ENCODE measurements at regions not wholly inside any gene's neighbourhood (a gene's known extent, or its start where the extent isn't known, plus 50 kb on each side); places are given as distances from the start of the nearest gene placed in this dataset.

DNA sequence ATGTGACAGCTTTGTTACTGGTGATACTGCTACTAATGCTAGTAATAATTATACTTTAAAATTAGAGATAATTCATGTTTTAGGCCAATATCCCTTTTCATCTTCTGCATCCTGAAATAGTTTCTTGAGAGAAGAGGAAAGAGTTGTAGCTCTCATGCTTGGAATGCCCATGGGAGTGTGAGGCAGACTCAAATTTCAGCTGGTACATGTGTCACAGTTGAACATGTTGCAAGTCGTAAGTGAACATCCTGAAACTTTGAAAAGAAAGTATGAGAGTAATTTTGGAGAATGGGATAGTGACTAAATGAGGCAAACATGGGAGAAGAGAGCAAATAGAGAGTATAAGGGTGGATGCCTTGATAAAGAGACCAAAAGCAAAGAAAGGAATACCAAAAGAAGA lies 168.0 kb downstream of the TMTC3 start:
- Histone ChIP-seq H3K4me3 (ENCODE audit: low read depth in 1 of 3, low read length in 3 of 3) (no peak overlapping the region), H3K9ac (ENCODE audit: low read depth in 1 of 2, low read length in 2 of 2) (no peak overlapping the region), H3K36me3 (ENCODE audit: control insufficient read depth in 4 of 4, insufficient read depth in 3 of 4, low read depth in 1 of 4, low read length in 3 of 4) (no peaks in the 10 kb centered on the region), H3K27ac (ENCODE audit: low read depth in 1 of 2, low read length in 2 of 2) (no peak overlapping the region), H3K9me3 (ENCODE audit: control insufficient read depth in 4 of 4, low read length in 3 of 4) (peaks cover 0 to 3% (median 1%) of the 10 kb centered on the region in 4 donors), H3K27me3 (ENCODE audit: control insufficient read depth in 4 of 4, insufficient read depth in 4 of 4, low read length in 3 of 4) (peaks cover 0 to 11% (median 0%) of the 10 kb centered on the region in 4 donors), H3K4me1 (ENCODE audit: control insufficient read depth in 4 of 4, insufficient read depth in 4 of 4, low read length in 3 of 4) (peaks cover 0 to 8% (median 7%) of the 10 kb centered on the region in 4 donors)
- TF ChIP-seq NR2F2 (IDR thresholded peaks at IDR 0.05): no peak
- no peak for TF ChIP-seq JUND (IDR thresholded peaks at IDR 0.05)
- no peak for TF ChIP-seq HNF4G (IDR thresholded peaks at IDR 0.05)
- TF ChIP-seq, protein P1, sequence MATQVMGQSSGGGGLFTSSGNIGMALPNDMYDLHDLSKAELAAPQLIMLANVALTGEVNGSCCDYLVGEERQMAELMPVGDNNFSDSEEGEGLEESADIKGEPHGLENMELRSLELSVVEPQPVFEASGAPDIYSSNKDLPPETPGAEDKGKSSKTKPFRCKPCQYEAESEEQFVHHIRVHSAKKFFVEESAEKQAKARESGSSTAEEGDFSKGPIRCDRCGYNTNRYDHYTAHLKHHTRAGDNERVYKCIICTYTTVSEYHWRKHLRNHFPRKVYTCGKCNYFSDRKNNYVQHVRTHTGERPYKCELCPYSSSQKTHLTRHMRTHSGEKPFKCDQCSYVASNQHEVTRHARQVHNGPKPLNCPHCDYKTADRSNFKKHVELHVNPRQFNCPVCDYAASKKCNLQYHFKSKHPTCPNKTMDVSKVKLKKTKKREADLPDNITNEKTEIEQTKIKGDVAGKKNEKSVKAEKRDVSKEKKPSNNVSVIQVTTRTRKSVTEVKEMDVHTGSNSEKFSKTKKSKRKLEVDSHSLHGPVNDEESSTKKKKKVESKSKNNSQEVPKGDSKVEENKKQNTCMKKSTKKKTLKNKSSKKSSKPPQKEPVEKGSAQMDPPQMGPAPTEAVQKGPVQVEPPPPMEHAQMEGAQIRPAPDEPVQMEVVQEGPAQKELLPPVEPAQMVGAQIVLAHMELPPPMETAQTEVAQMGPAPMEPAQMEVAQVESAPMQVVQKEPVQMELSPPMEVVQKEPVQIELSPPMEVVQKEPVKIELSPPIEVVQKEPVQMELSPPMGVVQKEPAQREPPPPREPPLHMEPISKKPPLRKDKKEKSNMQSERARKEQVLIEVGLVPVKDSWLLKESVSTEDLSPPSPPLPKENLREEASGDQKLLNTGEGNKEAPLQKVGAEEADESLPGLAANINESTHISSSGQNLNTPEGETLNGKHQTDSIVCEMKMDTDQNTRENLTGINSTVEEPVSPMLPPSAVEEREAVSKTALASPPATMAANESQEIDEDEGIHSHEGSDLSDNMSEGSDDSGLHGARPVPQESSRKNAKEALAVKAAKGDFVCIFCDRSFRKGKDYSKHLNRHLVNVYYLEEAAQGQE (IDR thresholded peaks at IDR 0.05): no peak
- TF ChIP-seq RAD21 (IDR thresholded peaks at IDR 0.05): no peak
- no peak for TF ChIP-seq RXRA (IDR thresholded peaks at IDR 0.05)
- TF ChIP-seq TAF1 (conservative IDR thresholded peaks at IDR 0.05): no peak
- TF ChIP-seq HNF4A (conservative IDR thresholded peaks at IDR 0.05): no peak
- TF ChIP-seq, protein P2, sequence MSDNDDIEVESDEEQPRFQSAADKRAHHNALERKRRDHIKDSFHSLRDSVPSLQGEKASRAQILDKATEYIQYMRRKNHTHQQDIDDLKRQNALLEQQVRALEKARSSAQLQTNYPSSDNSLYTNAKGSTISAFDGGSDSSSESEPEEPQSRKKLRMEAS (IDR thresholded peaks at IDR 0.05): no peak
- no peak for TF ChIP-seq EGR1 (IDR thresholded peaks at IDR 0.05; ENCODE audit: low read depth in 2 of 2)
- TF ChIP-seq FOXA2 (IDR thresholded peaks at IDR 0.05): no peak
- TF ChIP-seq YY1 (IDR thresholded peaks at IDR 0.05): no peak
- TF ChIP-seq, protein P3, sequence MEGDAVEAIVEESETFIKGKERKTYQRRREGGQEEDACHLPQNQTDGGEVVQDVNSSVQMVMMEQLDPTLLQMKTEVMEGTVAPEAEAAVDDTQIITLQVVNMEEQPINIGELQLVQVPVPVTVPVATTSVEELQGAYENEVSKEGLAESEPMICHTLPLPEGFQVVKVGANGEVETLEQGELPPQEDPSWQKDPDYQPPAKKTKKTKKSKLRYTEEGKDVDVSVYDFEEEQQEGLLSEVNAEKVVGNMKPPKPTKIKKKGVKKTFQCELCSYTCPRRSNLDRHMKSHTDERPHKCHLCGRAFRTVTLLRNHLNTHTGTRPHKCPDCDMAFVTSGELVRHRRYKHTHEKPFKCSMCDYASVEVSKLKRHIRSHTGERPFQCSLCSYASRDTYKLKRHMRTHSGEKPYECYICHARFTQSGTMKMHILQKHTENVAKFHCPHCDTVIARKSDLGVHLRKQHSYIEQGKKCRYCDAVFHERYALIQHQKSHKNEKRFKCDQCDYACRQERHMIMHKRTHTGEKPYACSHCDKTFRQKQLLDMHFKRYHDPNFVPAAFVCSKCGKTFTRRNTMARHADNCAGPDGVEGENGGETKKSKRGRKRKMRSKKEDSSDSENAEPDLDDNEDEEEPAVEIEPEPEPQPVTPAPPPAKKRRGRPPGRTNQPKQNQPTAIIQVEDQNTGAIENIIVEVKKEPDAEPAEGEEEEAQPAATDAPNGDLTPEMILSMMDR (IDR thresholded peaks at IDR 0.05; ENCODE audit: low read depth, low read length, missing input control): no peak
- TF ChIP-seq, protein P4, sequence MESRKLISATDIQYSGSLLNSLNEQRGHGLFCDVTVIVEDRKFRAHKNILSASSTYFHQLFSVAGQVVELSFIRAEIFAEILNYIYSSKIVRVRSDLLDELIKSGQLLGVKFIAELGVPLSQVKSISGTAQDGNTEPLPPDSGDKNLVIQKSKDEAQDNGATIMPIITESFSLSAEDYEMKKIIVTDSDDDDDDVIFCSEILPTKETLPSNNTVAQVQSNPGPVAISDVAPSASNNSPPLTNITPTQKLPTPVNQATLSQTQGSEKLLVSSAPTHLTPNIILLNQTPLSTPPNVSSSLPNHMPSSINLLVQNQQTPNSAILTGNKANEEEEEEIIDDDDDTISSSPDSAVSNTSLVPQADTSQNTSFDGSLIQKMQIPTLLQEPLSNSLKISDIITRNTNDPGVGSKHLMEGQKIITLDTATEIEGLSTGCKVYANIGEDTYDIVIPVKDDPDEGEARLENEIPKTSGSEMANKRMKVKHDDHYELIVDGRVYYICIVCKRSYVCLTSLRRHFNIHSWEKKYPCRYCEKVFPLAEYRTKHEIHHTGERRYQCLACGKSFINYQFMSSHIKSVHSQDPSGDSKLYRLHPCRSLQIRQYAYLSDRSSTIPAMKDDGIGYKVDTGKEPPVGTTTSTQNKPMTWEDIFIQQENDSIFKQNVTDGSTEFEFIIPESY (IDR thresholded peaks at IDR 0.05): no peak
- TF ChIP-seq, protein P5, sequence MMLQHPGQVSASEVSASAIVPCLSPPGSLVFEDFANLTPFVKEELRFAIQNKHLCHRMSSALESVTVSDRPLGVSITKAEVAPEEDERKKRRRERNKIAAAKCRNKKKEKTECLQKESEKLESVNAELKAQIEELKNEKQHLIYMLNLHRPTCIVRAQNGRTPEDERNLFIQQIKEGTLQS (IDR thresholded peaks at IDR 0.05): no peak
- no peak for TF ChIP-seq FOXA1 (IDR thresholded peaks at IDR 0.05)
- TF ChIP-seq SP1 (IDR thresholded peaks at IDR 0.05): no peak
- TF ChIP-seq GABPA (IDR thresholded peaks at IDR 0.05 in 1 of 2, conservative IDR thresholded peaks at IDR 0.05 in 1 of 2): no peak
- DNase-seq (ENCODE audit: low spot score): no peak
- WGBS: 80% methylated on average over 1 of the region's 1 CpG

Measured in liver (tissue), 8 donors.